Endothelial cell (in vitro differentiated cells): ENCODE measurements at regions not wholly inside any gene's neighbourhood (a gene's known extent, or its start where the extent isn't known, plus 50 kb on each side); places are given as distances from the start of the nearest gene placed in this dataset.
"Not testable (repeated sequence)": the region's sequence is repeated elsewhere in the genome, so short reads cannot be mapped to it uniquely, and the experiment has no call there.

Source experiments
- DNase-seq: peaks from one replicate; pipeline ENCODE4 v3.0.0; 2021; ENCODE audit warnings: low spot score
- H3K27ac Mint-ChIP-seq: one replicate; pipeline ENCODE4 v1.8.0; 2021; ENCODE audit warnings: mixed read lengths, inconsistent platforms; ENCODE audit not compliant: unreplicated experiment
- H3K27me3 Mint-ChIP-seq: one replicate; pipeline ENCODE4 v1.8.0; 2021; ENCODE audit warnings: mild to moderate bottlenecking, moderate library complexity, mixed read lengths, inconsistent platforms; ENCODE audit not compliant: unreplicated experiment
- H3K36me3 Mint-ChIP-seq: one replicate; pipeline ENCODE4 v1.8.0; 2021; ENCODE audit warnings: mild to moderate bottlenecking, low read depth, mixed read lengths, inconsistent platforms; ENCODE audit not compliant: unreplicated experiment
- H3K4me1 Mint-ChIP-seq: one replicate; pipeline ENCODE4 v1.8.0; 2021; ENCODE audit warnings: mild to moderate bottlenecking, mixed read lengths, inconsistent platforms; ENCODE audit not compliant: unreplicated experiment
- H3K4me3 Mint-ChIP-seq: one replicate; pipeline ENCODE4 v1.8.0; 2021; ENCODE audit warnings: mild to moderate bottlenecking, mixed read lengths, inconsistent platforms; ENCODE audit not compliant: unreplicated experiment
- H3K9me3 Mint-ChIP-seq: one replicate; pipeline ENCODE4 v1.8.0; 2021; ENCODE audit warnings: mixed read lengths, inconsistent platforms; ENCODE audit not compliant: unreplicated experiment

DNA sequence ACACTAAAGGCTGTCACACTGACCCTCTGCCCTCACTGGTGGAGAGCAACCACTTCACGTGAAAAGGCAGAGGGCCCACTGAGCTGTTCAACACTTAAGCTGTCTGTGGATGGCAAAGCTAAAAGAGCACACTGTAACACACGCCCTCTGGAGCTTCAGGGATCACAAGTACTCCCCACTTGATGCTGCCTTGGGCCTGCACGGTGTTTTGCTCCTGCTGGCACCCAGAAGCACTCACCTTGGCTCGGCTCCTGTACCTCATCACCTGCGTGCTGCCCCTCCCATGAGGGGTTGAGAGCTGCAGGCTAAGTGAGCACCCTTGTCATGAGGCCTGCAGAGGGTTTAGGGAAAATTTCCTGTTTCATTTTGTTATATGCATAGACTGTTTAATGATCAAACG lies 96.0 kb downstream of the PROP1 start:
- not testable (repeated sequence) for DNase-seq, H3K4me1 Mint-ChIP-seq, H3K27ac Mint-ChIP-seq, H3K9me3 Mint-ChIP-seq, H3K27me3 Mint-ChIP-seq, H3K36me3 Mint-ChIP-seq, H3K4me3 Mint-ChIP-seq

DNA sequence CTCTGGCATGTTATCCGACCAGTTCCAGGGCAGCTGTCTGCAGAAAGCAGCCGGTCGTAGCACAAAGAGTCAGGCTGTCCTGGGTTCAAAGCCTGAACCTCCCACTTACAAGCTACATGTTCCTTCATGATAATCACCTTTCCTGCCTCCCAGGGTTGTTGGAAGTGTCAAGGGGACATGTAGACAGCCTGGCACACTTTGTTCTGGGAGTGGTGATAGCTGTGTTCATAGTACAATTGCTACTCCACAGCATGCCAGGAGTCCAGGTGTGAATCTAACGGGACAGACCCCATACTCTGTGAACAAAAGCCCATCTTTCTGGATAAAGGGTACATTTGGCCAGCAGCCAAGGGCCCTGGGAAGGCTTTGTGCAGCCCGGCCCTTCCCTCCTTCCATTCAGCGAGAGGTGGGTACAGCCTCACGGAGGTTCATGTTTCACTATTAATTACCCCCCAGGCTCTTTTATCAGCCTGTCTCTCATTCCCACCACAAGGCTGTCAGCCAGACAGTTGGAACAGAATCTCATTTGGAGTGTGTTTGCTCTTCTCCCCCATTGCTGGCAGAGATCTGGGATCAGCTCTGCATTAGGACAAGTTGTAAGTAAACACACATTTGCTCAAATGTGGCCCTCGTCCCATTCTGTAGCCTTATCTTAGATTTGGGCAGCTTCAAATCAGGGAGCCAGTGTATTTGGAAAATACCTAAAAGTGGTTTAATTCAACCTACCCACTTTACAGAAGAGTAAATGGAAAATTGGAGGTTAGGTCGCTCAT lies 101.2 kb downstream of the PROP1 start:
- H3K27ac Mint-ChIP-seq, H3K4me3 Mint-ChIP-seq, DNase-seq, H3K36me3 Mint-ChIP-seq, H3K4me1 Mint-ChIP-seq, H3K9me3 Mint-ChIP-seq, H3K27me3 Mint-ChIP-seq: not testable (repeated sequence)

DNA sequence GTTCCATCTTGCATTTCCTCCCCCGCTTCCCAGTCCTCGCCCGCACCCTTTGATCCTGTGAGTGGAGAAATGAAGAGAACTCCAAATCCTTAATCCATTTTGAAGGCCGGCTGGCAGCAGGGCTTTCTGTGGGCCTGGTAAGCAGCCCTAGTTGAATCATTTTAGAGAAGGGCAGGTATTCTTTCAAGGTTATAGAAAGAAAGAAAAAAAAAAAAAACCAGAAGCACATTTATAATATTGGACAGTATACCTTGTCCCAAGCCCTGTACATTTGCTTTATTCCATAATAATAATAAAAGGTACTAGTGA lies 103.7 kb downstream of the PROP1 start:
- not testable (repeated sequence) for H3K4me3 Mint-ChIP-seq, DNase-seq, H3K27ac Mint-ChIP-seq, H3K27me3 Mint-ChIP-seq, H3K9me3 Mint-ChIP-seq, H3K4me1 Mint-ChIP-seq, H3K36me3 Mint-ChIP-seq

DNA sequence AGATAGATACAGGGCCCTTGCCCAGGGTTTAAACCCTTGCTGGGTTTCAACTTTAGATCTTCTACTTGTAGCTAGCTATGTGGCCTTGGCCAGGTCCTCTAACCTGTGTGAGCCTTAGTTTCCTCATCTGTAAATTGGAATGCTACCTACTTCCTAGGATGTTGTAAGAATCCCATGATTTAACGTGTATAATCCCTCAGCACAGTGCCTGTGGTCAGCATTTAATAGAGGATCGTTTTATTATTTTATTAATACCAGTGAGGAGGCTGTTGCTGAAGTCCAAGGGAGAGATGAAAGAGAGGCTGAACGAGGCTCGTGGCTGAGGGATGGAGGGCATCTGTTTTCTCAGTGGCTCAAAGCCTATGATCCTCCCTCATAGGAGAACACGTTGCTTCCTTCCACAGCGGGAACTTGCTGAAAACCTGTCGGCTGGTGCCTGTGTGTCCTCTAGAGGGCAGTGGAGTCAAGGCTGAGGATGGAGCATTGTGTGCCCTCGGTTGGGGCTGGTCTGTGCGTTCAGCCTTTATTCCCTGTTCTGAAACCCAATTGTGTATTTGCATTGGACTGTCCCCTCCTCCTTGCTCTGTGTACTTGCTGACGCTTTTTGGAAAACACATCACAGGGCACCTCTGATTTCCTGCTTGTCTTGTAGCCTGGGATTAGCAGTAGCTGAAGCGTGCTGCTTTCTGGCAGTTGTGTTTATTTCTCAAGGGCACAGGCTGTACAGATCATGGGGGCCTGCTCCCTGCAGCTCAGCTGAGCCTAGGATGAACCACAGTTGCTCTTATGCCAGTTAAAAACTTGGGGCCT lies 104.3 kb downstream of the PROP1 start:
- not testable (repeated sequence) for H3K9me3 Mint-ChIP-seq, H3K27ac Mint-ChIP-seq, H3K27me3 Mint-ChIP-seq, H3K4me3 Mint-ChIP-seq, H3K36me3 Mint-ChIP-seq, H3K4me1 Mint-ChIP-seq
- peak; percentile 17 for DNase-seq

DNA sequence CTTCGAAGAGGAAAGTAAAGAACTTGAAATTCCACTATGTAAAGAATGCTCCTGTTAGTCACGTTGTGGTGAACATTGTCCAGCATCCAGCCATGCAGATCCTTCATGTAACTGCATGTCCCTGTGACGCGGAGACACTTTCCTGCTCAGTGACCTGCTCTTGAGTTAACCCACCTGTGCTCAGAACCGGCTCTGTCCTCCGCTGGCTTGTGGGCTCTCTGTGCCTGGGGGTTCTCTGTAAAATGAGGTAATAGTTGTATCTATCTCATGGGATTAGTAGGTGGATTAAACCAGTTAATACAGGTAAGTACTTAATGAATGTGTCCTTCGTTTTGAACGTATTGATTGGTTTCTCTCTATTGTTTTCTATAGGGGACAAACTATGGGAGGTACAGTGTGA lies 100.6 kb upstream of the FAM153A start:
- H3K27me3 Mint-ChIP-seq, H3K9me3 Mint-ChIP-seq, H3K4me1 Mint-ChIP-seq, DNase-seq, H3K4me3 Mint-ChIP-seq, H3K27ac Mint-ChIP-seq, H3K36me3 Mint-ChIP-seq: not testable (repeated sequence)

DNA sequence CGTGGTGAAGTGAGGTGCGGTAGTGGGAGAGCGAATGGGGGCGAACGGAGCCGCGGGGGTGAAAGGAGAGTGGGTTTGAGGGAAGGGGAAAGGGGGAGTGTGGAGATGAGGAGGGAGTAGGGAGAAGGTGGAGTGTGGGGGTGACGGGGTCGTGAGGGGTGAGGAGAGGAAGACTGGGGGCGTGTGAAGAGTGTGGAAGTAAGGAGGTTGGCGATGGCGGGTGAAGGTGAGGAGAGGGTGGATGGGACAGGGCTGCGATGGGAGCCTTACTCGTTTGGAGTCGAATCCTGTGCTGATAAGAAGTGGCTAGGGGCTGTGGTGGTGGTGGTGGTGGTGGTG lies 93.2 kb upstream of the FAM153A start:
- not testable (repeated sequence) for H3K4me1 Mint-ChIP-seq, H3K27me3 Mint-ChIP-seq, H3K36me3 Mint-ChIP-seq, H3K9me3 Mint-ChIP-seq, DNase-seq, H3K27ac Mint-ChIP-seq
- peak overlapping the region; percentile 94 for H3K4me3 Mint-ChIP-seq

DNA sequence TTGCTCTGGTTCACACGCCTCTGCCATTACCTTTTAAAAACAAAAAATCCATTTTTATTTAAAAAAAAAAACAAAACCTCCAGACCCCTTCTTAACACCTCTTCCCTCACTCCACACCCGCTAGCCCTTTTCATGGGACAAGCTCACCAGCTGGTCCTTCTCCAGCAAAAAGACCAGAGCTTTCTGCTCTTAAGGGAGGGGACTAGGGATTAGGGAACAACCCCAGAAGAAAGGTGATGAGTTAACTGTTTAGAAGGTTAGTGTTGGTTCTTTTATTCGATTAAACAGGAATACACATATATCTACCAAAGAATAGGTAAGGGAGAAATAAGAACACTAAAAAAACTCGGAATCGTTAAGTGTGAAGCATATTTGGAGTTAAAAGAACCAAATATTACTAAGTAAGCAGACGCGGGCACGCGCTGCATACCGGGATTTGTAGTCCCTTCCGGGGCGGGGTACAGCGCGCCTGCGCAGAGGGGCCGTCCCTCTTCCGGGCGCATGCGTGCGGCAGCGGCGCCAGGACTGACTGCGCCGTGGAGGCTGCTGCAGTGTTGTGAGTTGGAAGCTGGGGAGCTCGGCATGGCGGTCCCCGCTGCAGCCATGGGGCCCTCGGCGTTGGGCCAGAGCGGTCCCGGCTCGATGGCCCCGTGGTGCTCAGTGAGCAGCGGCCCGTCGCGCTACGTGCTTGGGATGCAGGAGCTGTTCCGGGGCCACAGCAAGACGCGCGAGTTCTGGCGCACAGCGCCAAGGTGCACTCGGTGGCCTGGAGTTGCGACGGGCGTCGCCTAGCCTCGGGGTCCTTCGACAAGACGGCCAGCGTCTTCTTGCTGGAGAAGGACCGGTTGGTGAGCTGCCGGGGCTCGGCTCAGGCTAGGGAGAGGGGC lies 92.6 kb upstream of the FAM153A start:
- H3K36me3 Mint-ChIP-seq, H3K27ac Mint-ChIP-seq, H3K4me3 Mint-ChIP-seq, H3K4me1 Mint-ChIP-seq, H3K27me3 Mint-ChIP-seq, H3K9me3 Mint-ChIP-seq, DNase-seq: not testable (repeated sequence)

DNA sequence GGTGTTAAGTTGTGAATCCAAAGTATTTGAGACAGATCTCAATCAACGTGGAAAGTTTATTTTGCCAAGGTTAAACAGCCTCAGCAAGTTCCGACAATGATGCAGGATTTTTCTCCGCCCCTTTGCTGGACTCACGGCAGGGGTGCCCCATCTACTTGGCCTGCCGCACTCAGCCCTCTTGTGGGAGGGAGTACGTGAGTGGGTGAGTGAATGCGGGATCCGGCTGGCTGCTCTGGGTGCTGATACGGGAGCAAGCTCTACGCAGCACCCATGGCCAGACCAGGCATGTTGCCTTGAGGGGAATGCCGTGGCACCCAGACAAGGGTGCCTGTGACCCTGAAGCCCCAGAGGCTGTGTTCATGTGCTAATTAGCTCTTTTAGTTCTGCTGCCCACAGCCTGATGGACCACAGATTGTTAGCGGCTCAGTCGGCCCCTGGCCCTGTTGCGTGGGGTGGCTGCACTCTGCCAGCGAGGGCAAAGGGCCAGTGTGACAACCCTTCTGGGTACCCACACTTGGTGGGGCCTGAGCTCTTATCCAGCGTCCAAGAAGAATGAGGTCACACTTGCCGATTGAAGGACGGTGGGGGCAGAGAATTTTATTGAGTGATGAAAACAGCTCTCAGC lies 81.2 kb upstream of the FAM153A start:
- not testable (repeated sequence) for H3K27ac Mint-ChIP-seq, H3K36me3 Mint-ChIP-seq, H3K27me3 Mint-ChIP-seq, H3K9me3 Mint-ChIP-seq, H3K4me1 Mint-ChIP-seq, DNase-seq, H3K4me3 Mint-ChIP-seq

DNA sequence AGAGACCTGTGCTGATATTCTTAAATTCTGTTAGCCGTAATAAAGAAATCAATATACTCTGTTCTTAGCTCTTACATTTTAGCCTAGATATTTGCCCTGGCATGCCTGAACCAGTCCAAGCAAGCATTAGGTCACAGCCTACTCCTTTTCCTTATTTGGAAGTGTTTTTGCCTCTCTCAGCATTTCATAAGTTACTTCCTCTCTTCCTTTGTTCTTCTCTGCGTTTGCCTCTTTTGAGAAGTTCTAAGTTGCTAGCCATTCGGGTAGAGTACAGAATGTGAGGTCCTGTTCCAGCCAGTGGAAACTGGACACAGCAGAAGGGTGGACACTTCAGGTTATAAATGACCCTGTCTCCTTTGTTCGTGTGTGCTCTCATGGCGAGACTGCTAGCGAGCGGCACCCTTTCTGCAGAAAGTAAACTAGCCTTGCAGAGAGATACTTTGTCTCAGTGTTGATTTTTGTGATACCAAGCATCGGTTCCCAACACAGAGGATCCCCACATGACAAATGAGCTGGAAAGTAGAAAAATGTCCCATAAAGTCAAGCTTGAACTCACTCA lies 75.0 kb upstream of the FAM153A start:
- H3K4me3 Mint-ChIP-seq, H3K36me3 Mint-ChIP-seq, DNase-seq, H3K4me1 Mint-ChIP-seq, H3K9me3 Mint-ChIP-seq, H3K27me3 Mint-ChIP-seq, H3K27ac Mint-ChIP-seq: not testable (repeated sequence)

DNA sequence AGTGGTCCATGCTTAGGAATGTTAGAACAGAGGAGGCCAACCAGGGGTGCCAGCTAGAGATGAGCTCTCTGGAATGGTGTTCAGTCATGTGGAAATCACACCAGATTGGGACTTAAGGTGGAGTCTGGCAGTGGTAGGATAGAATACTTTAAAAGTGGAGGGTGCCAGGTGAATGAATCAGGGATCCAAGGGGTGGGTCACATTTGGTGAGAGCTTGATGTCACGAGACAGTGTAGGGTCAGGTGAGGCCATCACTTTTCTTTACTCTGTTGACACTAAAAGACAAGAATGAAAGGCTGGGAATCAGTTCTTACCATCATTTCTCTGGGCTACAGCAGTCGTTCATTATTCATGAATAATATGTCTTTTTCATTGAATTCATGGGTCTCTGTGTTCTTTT lies 73.8 kb upstream of the FAM153A start:
- not testable (repeated sequence) for DNase-seq, H3K4me1 Mint-ChIP-seq, H3K36me3 Mint-ChIP-seq, H3K4me3 Mint-ChIP-seq, H3K27me3 Mint-ChIP-seq, H3K27ac Mint-ChIP-seq, H3K9me3 Mint-ChIP-seq

DNA sequence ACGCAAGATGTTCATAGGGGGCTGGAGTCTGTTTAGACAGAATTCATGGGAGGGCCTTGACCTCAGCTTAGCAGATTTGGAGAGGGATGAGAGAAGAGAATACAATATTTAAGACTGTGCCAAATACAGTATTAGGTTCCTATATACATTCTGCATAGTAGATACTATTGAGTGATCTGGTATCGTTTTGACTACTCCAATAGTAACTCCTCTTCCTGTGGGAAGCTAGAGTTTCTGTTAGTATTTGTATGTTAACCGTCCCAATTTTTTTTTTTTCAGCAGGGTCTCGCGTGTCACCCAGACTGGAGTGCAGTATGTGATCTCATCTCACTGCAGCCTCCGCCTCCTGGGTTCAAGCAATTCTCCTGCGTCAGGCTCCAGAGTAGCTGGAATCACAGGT lies 65.2 kb upstream of the FAM153A start:
- not testable (repeated sequence) for H3K9me3 Mint-ChIP-seq, H3K4me1 Mint-ChIP-seq, DNase-seq, H3K27ac Mint-ChIP-seq, H3K4me3 Mint-ChIP-seq, H3K36me3 Mint-ChIP-seq, H3K27me3 Mint-ChIP-seq
